ENCODE measurements at regions not wholly inside any gene's neighbourhood (a gene's known extent, or its start where the extent isn't known, plus 50 kb on each side); places are given as distances from the start of the nearest gene placed in this dataset.

GRCh38 chr13:107034236-107034872, 466.4 kb upstream of the ARGLU1 start:
- POLR2A ChIA-PET, result no interaction called here
- CTCF ChIA-PET, result no interaction called here
- no peaks in the 10 kb centered on the region for H3K27me3 ChIP-seq (replicated peaks; ENCODE audit: control insufficient read depth, insufficient read depth, low read length)
- no peak overlapping the region for H3K4me3 Mint-ChIP-seq (ENCODE audit: unreplicated experiment)
- intact Hi-C loops (cut with micrococcal nuclease; ENCODE audit: unreplicated experiment), result no loop called here
- BruUV-seq (replicated peaks), result no TSS peak
- peaks cover 6% of the 10 kb centered on the region for H3K36me3 Mint-ChIP-seq (ENCODE audit: insufficient read depth, unreplicated experiment)
- no peak for TF ChIP-seq CTCF (IDR thresholded peaks at IDR 0.05; ENCODE audit: insufficient read depth in 1 of 2, low read depth in 1 of 2, low read length in 1 of 2, severe bottlenecking in 1 of 2, unreplicated experiment in 1 of 2)
- H3K4me3 ChIP-seq (ENCODE audit: low read depth, low read length), result no peak overlapping the region
- no peaks in the 10 kb centered on the region for H3K36me3 ChIP-seq (ENCODE audit: control insufficient read depth, insufficient read depth, low read length)
- H3K4me1 Mint-ChIP-seq (ENCODE audit: low read depth, unreplicated experiment), result no peaks in the 10 kb centered on the region
- no peaks in the 10 kb centered on the region for H3K27me3 Mint-ChIP-seq (ENCODE audit: insufficient read depth, unreplicated experiment)
- H3K27ac Mint-ChIP-seq (ENCODE audit: unreplicated experiment), result no peak overlapping the region
- peaks cover 12% of the 10 kb centered on the region for H3K9me3 Mint-ChIP-seq (ENCODE audit: unreplicated experiment)
- DNase-seq, result no peak
- H3K4me1 ChIP-seq, result no peaks in the 10 kb centered on the region
- H3K9me3 ChIP-seq, result no peaks in the 10 kb centered on the region

- no TSS peak for BruUV-seq (replicated peaks)
- H3K27me3 ChIP-seq (replicated peaks; ENCODE audit: control insufficient read depth, insufficient read depth, low read length), result no peaks in the 10 kb centered on the region
- no peak overlapping the region for H3K4me3 ChIP-seq (ENCODE audit: low read depth, low read length)
- no peaks in the 10 kb centered on the region for H3K9me3 ChIP-seq
- H3K36me3 ChIP-seq (ENCODE audit: control insufficient read depth, insufficient read depth, low read length), result no peaks in the 10 kb centered on the region
- no peaks in the 10 kb centered on the region for H3K27me3 Mint-ChIP-seq (ENCODE audit: insufficient read depth, unreplicated experiment)
- no peaks in the 10 kb centered on the region for H3K4me1 ChIP-seq
- H3K9me3 Mint-ChIP-seq (ENCODE audit: unreplicated experiment), result peaks cover 22% of the 10 kb centered on the region
- H3K4me1 Mint-ChIP-seq (ENCODE audit: low read depth, unreplicated experiment), result no peaks in the 10 kb centered on the region
- no peak for TF ChIP-seq CTCF (IDR thresholded peaks at IDR 0.05; ENCODE audit: insufficient read depth in 1 of 2, low read depth in 1 of 2, low read length in 1 of 2, severe bottlenecking in 1 of 2, unreplicated experiment in 1 of 2)
- DNase-seq, result no peak
- H3K36me3 Mint-ChIP-seq (ENCODE audit: insufficient read depth, unreplicated experiment), result peaks cover 6% of the 10 kb centered on the region
- ChIA-PET CTCF (no interaction called here), POLR2A (no interaction called here)
- intact Hi-C loops (cut with micrococcal nuclease; ENCODE audit: unreplicated experiment), result no loop called here
- no peak overlapping the region for H3K4me3 Mint-ChIP-seq (ENCODE audit: unreplicated experiment)
- H3K27ac Mint-ChIP-seq (ENCODE audit: unreplicated experiment), result no peak overlapping the region
Measured at GRCh38 chr13:107031716-107032115, 463.8 kb upstream of the ARGLU1 start.

- CTCF ChIA-PET, result no interaction called here
- H3K36me3 ChIP-seq (ENCODE audit: control insufficient read depth, insufficient read depth, low read length), result no peaks in the 10 kb centered on the region
- H3K4me3 Mint-ChIP-seq (ENCODE audit: unreplicated experiment), result no peak overlapping the region
- H3K4me1 ChIP-seq, result no peaks in the 10 kb centered on the region
- intact Hi-C loops (cut with micrococcal nuclease; ENCODE audit: unreplicated experiment), result no loop called here
- DNase-seq, result no peak
- no peaks in the 10 kb centered on the region for H3K27me3 ChIP-seq (replicated peaks; ENCODE audit: control insufficient read depth, insufficient read depth, low read length)
- POLR2A ChIA-PET, result no interaction called here
- no peak overlapping the region for H3K4me3 ChIP-seq (ENCODE audit: low read depth, low read length)
- no peaks in the 10 kb centered on the region for H3K4me1 Mint-ChIP-seq (ENCODE audit: low read depth, unreplicated experiment)
- no peak overlapping the region for H3K27ac Mint-ChIP-seq (ENCODE audit: unreplicated experiment)
- TF ChIP-seq CTCF (IDR thresholded peaks at IDR 0.05; ENCODE audit: insufficient read depth in 1 of 2, low read depth in 1 of 2, low read length in 1 of 2, severe bottlenecking in 1 of 2, unreplicated experiment in 1 of 2), result no peak
- no peaks in the 10 kb centered on the region for H3K9me3 ChIP-seq
- H3K9me3 Mint-ChIP-seq (ENCODE audit: unreplicated experiment), result peaks cover 20% of the 10 kb centered on the region
- no peaks in the 10 kb centered on the region for H3K27me3 Mint-ChIP-seq (ENCODE audit: insufficient read depth, unreplicated experiment)
- BruUV-seq (replicated peaks), result no TSS peak
- H3K36me3 Mint-ChIP-seq (ENCODE audit: insufficient read depth, unreplicated experiment), result peaks cover 4% of the 10 kb centered on the region
Measured at GRCh38 chr13:107028751-107029150, 460.8 kb upstream of the ARGLU1 start.
